ENCODE measurements at regions not wholly inside any gene's neighbourhood (a gene's known extent, or its start where the extent isn't known, plus 50 kb on each side); places are given as distances from the start of the nearest gene placed in this dataset.

DNA sequence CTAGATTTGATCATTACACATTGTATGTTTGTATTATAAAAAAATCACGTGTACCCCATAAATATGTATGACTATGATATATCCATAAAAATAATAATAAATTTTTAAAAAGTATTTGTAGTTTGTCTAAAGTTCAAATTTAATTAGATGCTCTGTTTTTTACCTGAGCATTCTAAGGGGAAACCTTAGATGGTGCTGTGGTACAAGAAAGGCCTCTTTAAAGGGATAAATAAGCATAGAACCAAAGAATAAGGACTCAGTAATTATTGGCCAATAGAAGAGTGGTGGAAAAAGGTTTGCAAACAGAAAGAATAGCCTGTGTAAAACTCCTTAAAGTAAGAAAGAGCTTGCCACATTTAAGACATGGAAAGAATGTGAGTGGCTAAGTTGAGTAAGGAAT is 580.1 kb upstream of the SEL1L start:
- peak; percentile 23 for TF ChIP-seq CTCF (IDR thresholded peaks at IDR 0.05; ENCODE audit: insufficient read depth, missing control alignments)
- FAIRE-seq = no peak
- DNase-seq (ENCODE audit: insufficient read length, low spot score) = no peak

GRCh38 chr14:82116721-82117120 is 583.1 kb upstream of the SEL1L start:
- no peak for TF ChIP-seq CTCF (IDR thresholded peaks at IDR 0.05; ENCODE audit: insufficient read depth, missing control alignments)
- no peak for FAIRE-seq

GRCh38 chr14:82122655-82123054 is 589.0 kb upstream of the SEL1L start:
- no peak for FAIRE-seq
- TF ChIP-seq CTCF (IDR thresholded peaks at IDR 0.05; ENCODE audit: insufficient read depth, missing control alignments) = no peak
- DNase-seq (ENCODE audit: insufficient read length, low spot score) = no peak

More at GRCh38 chr14:82116721-82117120, 583.1 kb upstream of the SEL1L start:
- DNase-seq (ENCODE audit: insufficient read length, low spot score) = no peak

GRCh38 chr14:82124511-82124910 is 590.9 kb upstream of the SEL1L start:
- DNase-seq (ENCODE audit: insufficient read length, low spot score) = no peak
- no peak for TF ChIP-seq CTCF (IDR thresholded peaks at IDR 0.05; ENCODE audit: insufficient read depth, missing control alignments)
- no peak for FAIRE-seq

GRCh38 chr14:82126006-82126405 is 592.4 kb upstream of the SEL1L start:
- FAIRE-seq (no peak), DNase-seq (ENCODE audit: insufficient read length, low spot score) (no peak)
- TF ChIP-seq CTCF (IDR thresholded peaks at IDR 0.05; ENCODE audit: insufficient read depth, missing control alignments) = no peak

- no peak for TF ChIP-seq CTCF (IDR thresholded peaks at IDR 0.05; ENCODE audit: insufficient read depth, missing control alignments)
- no peak for FAIRE-seq
- no peak for DNase-seq (ENCODE audit: insufficient read length, low spot score)
Measured at GRCh38 chr14:82134411-82134810, 600.8 kb upstream of the SEL1L start.

DNA sequence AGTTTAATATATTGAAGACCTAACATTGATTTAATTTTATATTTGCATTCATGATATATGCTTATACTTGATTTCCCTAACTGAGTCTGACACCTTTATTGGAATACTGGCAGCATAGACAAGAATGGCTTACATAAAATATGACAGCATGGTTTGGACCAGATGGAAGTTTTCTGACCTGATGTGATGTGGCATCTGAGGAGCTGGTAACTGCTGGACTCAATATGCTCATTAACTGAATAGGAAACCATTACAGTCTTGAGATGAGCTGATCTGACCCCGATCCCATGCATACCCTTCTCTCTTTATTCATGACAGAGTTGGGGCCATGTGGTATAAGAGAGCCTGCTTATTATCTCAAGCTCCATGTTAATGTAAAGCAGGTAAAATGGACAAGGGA is 604.8 kb upstream of the SEL1L start:
- no peak for TF ChIP-seq CTCF (IDR thresholded peaks at IDR 0.05; ENCODE audit: insufficient read depth, missing control alignments)
- FAIRE-seq (no peak), DNase-seq (ENCODE audit: insufficient read length, low spot score) (no peak)
